ENCODE measurements at regions not wholly inside any gene's neighbourhood (a gene's known extent, or its start where the extent isn't known, plus 50 kb on each side); places are given as distances from the start of the nearest gene placed in this dataset.

- TF ChIP-seq CTCF (IDR thresholded peaks at IDR 0.05; ENCODE audit: low read length) (no peak), EZH2phosphoT487 (IDR thresholded peaks at IDR 0.05; ENCODE audit: low read length) (no peak)
Observed at GRCh38 chr6:159117563-159117962, 51.6 kb upstream of the FNDC1 start.

All from MM.1S (cell line).